Stimulated activated CD4-positive, alpha-beta T cell treated with anti-CD3 and anti-CD28 coated beads, Interleukin-2, amount 100 ng/mL, for 24 hours (primary cell): ENCODE measurements at regions not wholly inside any gene's neighbourhood (a gene's known extent, or its start where the extent isn't known, plus 50 kb on each side); places are given as distances from the start of the nearest gene placed in this dataset.

ENCODE experiments used
- DNase-seq, 2 donors: peaks; one replicate each; pipeline ENCODE4 v3.0.0-alpha.2; 2020

GRCh38 chrX:26070882-26071281 lies 67.3 kb upstream of the MAGEB18 start:
- no peak for DNase-seq

- no peak for DNase-seq
Measured at GRCh38 chrX:26071618-26072017, 66.5 kb upstream of the MAGEB18 start.

- no peak for DNase-seq
Measured at GRCh38 chrX:26083093-26083492, 55.0 kb upstream of the MAGEB18 start.
